Mucosa of descending colon (tissue), 3 donors: ENCODE measurements at regions not wholly inside any gene's neighbourhood (a gene's known extent, or its start where the extent isn't known, plus 50 kb on each side); places are given as distances from the start of the nearest gene placed in this dataset.
"Not testable (repeated sequence)": the region's sequence is repeated elsewhere in the genome, so short reads cannot be mapped to it uniquely, and the experiment has no call there.

Experiments
- ATAC-seq: fragments of 200-7000 bp; cut with Tn5 transposase; one replicate; pipeline ENCODE4 v1.9.1; 2020; ENCODE audit warnings: mild to moderate bottlenecking, moderate library complexity
- DNase-seq, 3 donors: peaks; one replicate each; pipeline ENCODE4 v3.0.0-alpha.2; 2020
- H3K36me3 ChIP-seq: fragments of 200-600 bp; one replicate; pipeline ENCODE4 v1.8.0; 2021; ENCODE audit warnings: low read depth, mild to moderate bottlenecking
- H3K4me1 ChIP-seq: fragments of 200-600 bp; one replicate; pipeline ENCODE4 v1.8.0; 2021; ENCODE audit warnings: low read depth, mild to moderate bottlenecking
- H3K4me3 ChIP-seq: fragments of 200-600 bp; one replicate; pipeline ENCODE4 v1.8.0; 2021; ENCODE audit warnings: mild to moderate bottlenecking
- H3K9me3 ChIP-seq: fragments of 200-600 bp; one replicate; pipeline ENCODE4 v1.8.0; 2021; ENCODE audit warnings: mild to moderate bottlenecking
- CTCF ChIP-seq: fragments of 200-600 bp; IDR thresholded peaks from one replicate; pipeline ENCODE4 v1.8.0; 2022; ENCODE audit warnings: antibody characterized with exemption, mild to moderate bottlenecking
- intact Hi-C, 2 donors: fragments of 100-400 bp; cut with DNase I in 1 of 2; cut with micrococcal nuclease in 1 of 2; formaldehyde crosslinking; loops; one replicate each; pipeline versions ENCODE4 v1.11.0 to v1.11.1; 2022; cut with DNase I, micrococcal nuclease
- donor health status: DM: no; HTN: no; CAD: no; lungs with moderate emphysema.
- donor health status: DM: no; HTN: no; CAD: no.
- donor health status: DM: no; HTN: yes; CAD: no.

DNA sequence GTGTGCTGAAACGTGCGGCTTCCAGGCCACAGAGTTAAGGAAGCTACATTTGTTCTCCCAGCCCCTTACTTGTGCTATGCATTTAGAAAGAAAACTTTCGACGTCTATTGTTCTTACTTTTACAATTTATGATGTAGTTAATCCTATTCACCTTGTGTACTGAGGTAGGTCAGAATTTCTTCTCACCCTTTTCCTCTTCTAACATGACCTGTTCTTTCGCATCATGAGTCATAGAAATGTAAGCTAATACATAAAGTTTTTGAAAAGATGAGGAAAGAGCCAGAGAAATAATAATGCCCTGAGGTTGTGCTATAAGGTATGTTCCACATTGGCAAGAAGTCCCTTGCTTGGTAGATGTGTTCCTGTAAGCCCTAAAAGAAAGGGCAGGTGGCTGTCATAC is 298.3 kb downstream of the TRIML1 start:
- Histone ChIP-seq H3K4me1 (no peaks in the 10 kb centered on the region), H3K4me3 (no peak overlapping the region), H3K36me3 (no peaks in the 10 kb centered on the region), H3K9me3 (no peaks in the 10 kb centered on the region)
- intact Hi-C loops: no loop called here
- ATAC-seq: no peak
- no peak for TF ChIP-seq CTCF
- DNase-seq: no peak

GRCh38 chr4:188438391-188438824 is 299.2 kb downstream of the TRIML1 start:
- H3K4me1 ChIP-seq, ATAC-seq, H3K9me3 ChIP-seq, H3K4me3 ChIP-seq, intact Hi-C loops, DNase-seq, H3K36me3 ChIP-seq: not testable (repeated sequence)

DNA sequence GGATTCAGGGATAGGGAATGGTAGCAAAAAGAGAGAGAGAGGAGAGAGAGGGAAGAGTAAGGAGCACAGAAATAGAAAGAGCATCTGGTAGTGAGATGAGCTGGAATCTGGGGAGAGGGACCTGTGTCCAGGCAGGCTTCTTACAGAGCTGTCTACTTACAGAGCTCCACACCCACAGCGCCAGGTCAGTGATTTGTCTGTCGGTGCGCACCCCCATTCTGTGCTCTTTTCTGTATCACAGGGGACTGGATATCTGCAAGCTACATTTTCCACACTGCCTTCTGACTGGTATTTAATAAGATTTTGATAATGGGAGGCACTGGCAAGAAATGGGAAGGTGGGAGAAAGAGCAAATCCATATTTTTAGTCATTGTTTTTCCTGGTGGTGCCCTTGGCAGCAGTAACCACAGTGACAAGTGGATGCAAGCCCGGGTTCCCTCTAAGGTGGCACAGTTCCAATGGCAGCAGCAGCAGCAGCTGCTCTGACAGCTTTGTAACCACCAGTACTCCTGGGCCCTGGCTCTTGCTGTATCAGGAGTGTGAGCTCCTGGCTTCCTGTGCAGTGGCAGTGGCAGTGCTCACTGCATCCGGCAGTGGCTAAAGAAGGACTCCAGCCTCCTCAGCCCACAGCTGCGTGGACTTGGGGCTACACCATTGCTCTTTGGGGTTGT is 300.5 kb downstream of the TRIML1 start:
- no peaks in the 10 kb centered on the region for H3K9me3 ChIP-seq
- intact Hi-C loops: no loop called here
- DNase-seq (no peak), ATAC-seq (no peak)
- H3K4me3 ChIP-seq: no peak overlapping the region
- no peak for TF ChIP-seq CTCF
- no peaks in the 10 kb centered on the region for H3K4me1 ChIP-seq
- no peaks in the 10 kb centered on the region for H3K36me3 ChIP-seq

GRCh38 chr4:188444500-188444899 is 305.3 kb downstream of the TRIML1 start:
- intact Hi-C loops: no loop called here
- no peak overlapping the region for H3K4me3 ChIP-seq
- no peaks in the 10 kb centered on the region for H3K9me3 ChIP-seq
- DNase-seq: no peak
- no peaks in the 10 kb centered on the region for H3K4me1 ChIP-seq
- no peak for ATAC-seq
- TF ChIP-seq CTCF: no peak
- no peaks in the 10 kb centered on the region for H3K36me3 ChIP-seq

DNA sequence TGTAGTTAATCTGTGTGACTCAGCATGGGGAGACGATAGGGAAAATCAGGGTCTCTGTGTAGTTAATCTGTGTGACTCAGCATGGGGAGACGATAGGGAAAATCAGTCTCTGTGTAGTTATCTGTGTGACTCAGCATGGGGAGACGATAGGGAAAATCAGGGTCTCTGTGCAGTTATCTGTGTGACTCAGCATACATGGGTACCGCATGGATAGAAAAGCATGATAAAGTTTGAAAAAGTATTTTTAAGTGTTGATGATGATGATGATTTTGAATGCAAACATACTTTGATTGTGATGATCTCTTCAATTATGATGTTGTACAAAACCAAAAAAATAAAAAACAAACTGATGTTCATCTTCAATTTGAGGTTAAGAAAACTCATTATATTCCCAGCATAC is 309.8 kb downstream of the TRIML1 start:
- intact Hi-C loops, ATAC-seq, DNase-seq, H3K9me3 ChIP-seq, H3K4me3 ChIP-seq, H3K4me1 ChIP-seq, H3K36me3 ChIP-seq: not testable (repeated sequence)

GRCh38 chr4:188450571-188450970 is 311.3 kb downstream of the TRIML1 start:
- intact Hi-C loops: no loop called here
- no peaks in the 10 kb centered on the region for H3K9me3 ChIP-seq

More at GRCh38 chr4:188450571-188450970, 311.3 kb downstream of the TRIML1 start:
- TF ChIP-seq CTCF: no peak
- Histone ChIP-seq H3K36me3 (no peaks in the 10 kb centered on the region), H3K4me3 (no peak overlapping the region), H3K4me1 (no peaks in the 10 kb centered on the region)
- no peak for DNase-seq
- ATAC-seq: no peak
